HEK293 (cell line): ENCODE measurements at regions not wholly inside any gene's neighbourhood (a gene's known extent, or its start where the extent isn't known, plus 50 kb on each side); places are given as distances from the start of the nearest gene placed in this dataset.

ENCODE experiments used
- CTCF ChIA-PET: fragments of 350-600 bp; formaldehyde crosslinking; extraction: SDS; loops from one replicate; lab custom pipeline; 2021; ENCODE audit warnings: antibody characterized with exemption; lab: Yijun Ruan, JAX
- POLR2A ChIA-PET: fragments of 300-600 bp; formaldehyde crosslinking; extraction: SDS; loops from one replicate; lab custom pipeline; 2020; ENCODE audit warnings: antibody characterized with exemption, inconsistent platforms; lab: Yijun Ruan, JAX
- H3K27ac ChIP-seq: fragments of 200-500 bp; sonication (Bioruptor generic); 2 replicates; pipeline ENCODE4 v1.5.1; 2014; ENCODE audit warnings: low read depth, low read length, control low read depth, inconsistent platforms; ENCODE audit errors: extremely low read depth
- H3K36me3 ChIP-seq, 2 experiments: fragments of 200-500 bp in 1 of 2; sonication (Bioruptor generic) in 1 of 2; 1 replicate in 1 of 2; 2 replicates in 1 of 2; pipeline ENCODE4 v1.5.1; 2014 to 2017; ENCODE audit warnings: inconsistent platforms in 2 of 2, low read length in 2 of 2; ENCODE audit not compliant: control insufficient read depth in 2 of 2, insufficient read depth in 1 of 2
- H3K4me1 ChIP-seq: fragments of 200-500 bp; sonication (Bioruptor generic); 2 replicates; pipeline ENCODE4 v1.5.1; 2014; ENCODE audit warnings: mild to moderate bottlenecking, low read length, inconsistent platforms; ENCODE audit not compliant: control insufficient read depth, insufficient read depth
- H3K4me3 ChIP-seq: 2 replicates; pipeline ENCODE4 v1.5.1; 2011; ENCODE audit warnings: low read depth, mild to moderate bottlenecking, control low read depth, low read length, moderate library complexity
- H3K9me3 ChIP-seq: fragments of 200-500 bp; sonication (Bioruptor generic); 2 replicates; pipeline ENCODE4 v1.5.1; 2014; ENCODE audit warnings: low read depth, low read length, inconsistent platforms; ENCODE audit not compliant: control insufficient read depth, insufficient read depth
- BCL11B ChIP-seq: fragments of 450-650 bp; formaldehyde crosslinking; IDR thresholded peaks from 2 replicates; pipeline ENCODE4 v1.5.1; 2016; ENCODE audit warnings: low read depth, missing biosample characterization, missing genetic modification characterization
- GLI4 ChIP-seq: fragments of 450-650 bp; formaldehyde crosslinking; IDR thresholded peaks from 2 replicates; pipeline ENCODE4 v1.5.1; 2016; ENCODE audit warnings: missing biosample characterization, missing genetic modification characterization
- GLIS2 ChIP-seq: fragments of 450-650 bp; formaldehyde crosslinking; IDR thresholded peaks from 2 replicates; pipeline ENCODE4 v1.5.1; 2016; ENCODE audit warnings: missing biosample characterization, missing genetic modification characterization
- KLF8 ChIP-seq: fragments of 450-650 bp; formaldehyde crosslinking; IDR thresholded peaks from 2 replicates; pipeline ENCODE4 v1.5.1; 2016; ENCODE audit warnings: missing biosample characterization, missing genetic modification characterization
- SCRT2 ChIP-seq: fragments of 450-650 bp; formaldehyde crosslinking; IDR thresholded peaks from 2 replicates; pipeline ENCODE4 v1.5.1; 2016; ENCODE audit warnings: missing biosample characterization, missing genetic modification characterization
- SETDB1 ChIP-seq: IDR thresholded peaks from one replicate; pipeline ENCODE4 v1.6.1; 2017; ENCODE audit warnings: mild to moderate bottlenecking, low read length, moderate library complexity, mixed read lengths; ENCODE audit not compliant: insufficient read length
- WT1 ChIP-seq: fragments of 450-650 bp; formaldehyde crosslinking; IDR thresholded peaks from 2 replicates; pipeline ENCODE4 v1.5.1; 2016; ENCODE audit warnings: missing biosample characterization, missing genetic modification characterization
- ZNF292 ChIP-seq: fragments of 450-650 bp; formaldehyde crosslinking; IDR thresholded peaks from 2 replicates; pipeline ENCODE4 v1.5.1; 2016; ENCODE audit warnings: low read depth, missing biosample characterization, missing genetic modification characterization, borderline replicate concordance
- ZNF311 ChIP-seq: fragments of 450-650 bp; formaldehyde crosslinking; IDR thresholded peaks from 2 replicates; pipeline ENCODE4 v1.5.1; 2017; ENCODE audit warnings: missing biosample characterization, missing genetic modification characterization, borderline replicate concordance
- ZNF521 ChIP-seq: fragments of 450-650 bp; formaldehyde crosslinking; IDR thresholded peaks from 2 replicates; pipeline ENCODE4 v1.5.1; 2017; ENCODE audit warnings: missing biosample characterization, mild to moderate bottlenecking, missing genetic modification characterization
- ZNF555 ChIP-seq: fragments of 450-650 bp; formaldehyde crosslinking; conservative IDR thresholded peaks from 2 replicates; pipeline ENCODE4 v1.5.1; 2017; ENCODE audit warnings: missing biosample characterization, mild to moderate bottlenecking, missing genetic modification characterization, inconsistent platforms
- ZNF558 ChIP-seq: fragments of 450-650 bp; formaldehyde crosslinking; IDR thresholded peaks from 2 replicates; pipeline ENCODE4 v1.5.1; 2016; ENCODE audit warnings: missing biosample characterization, missing genetic modification characterization
- ZNF600 ChIP-seq: fragments of 450-650 bp; formaldehyde crosslinking; IDR thresholded peaks from 2 replicates; pipeline ENCODE4 v1.5.1; 2016; ENCODE audit warnings: missing biosample characterization, missing genetic modification characterization
- TF ChIP-seq, protein P1 (sequence below): fragments of 450-650 bp; formaldehyde crosslinking; IDR thresholded peaks from 2 replicates; pipeline ENCODE4 v1.5.1; 2017; ENCODE audit warnings: missing biosample characterization, missing genetic modification characterization
- TF ChIP-seq, protein P2 (sequence below): fragments of 450-650 bp; formaldehyde crosslinking; IDR thresholded peaks from 2 replicates; pipeline ENCODE4 v1.5.1; 2016; ENCODE audit warnings: missing biosample characterization, missing genetic modification characterization, borderline replicate concordance
- TF ChIP-seq, protein P3 (sequence below): fragments of 450-650 bp; formaldehyde crosslinking; IDR thresholded peaks from 2 replicates; pipeline ENCODE4 v1.5.1; 2016; ENCODE audit warnings: missing biosample characterization, missing genetic modification characterization, borderline replicate concordance
- TF ChIP-seq, protein P4 (sequence below): fragments of 450-650 bp; formaldehyde crosslinking; IDR thresholded peaks from 2 replicates; pipeline ENCODE4 v1.5.1; 2016; ENCODE audit warnings: missing biosample characterization, missing genetic modification characterization
- TF ChIP-seq, protein P5 (sequence below): fragments of 450-650 bp; formaldehyde crosslinking; IDR thresholded peaks from 2 replicates; pipeline ENCODE4 v1.5.1; 2017; ENCODE audit warnings: missing biosample characterization, mild to moderate bottlenecking, missing genetic modification characterization, moderate library complexity
- TF ChIP-seq, protein P6 (sequence below): fragments of 450-650 bp; formaldehyde crosslinking; IDR thresholded peaks from 2 replicates; pipeline ENCODE4 v1.5.1; 2016; ENCODE audit warnings: missing biosample characterization, missing genetic modification characterization
- TF ChIP-seq, protein P7 (sequence below): fragments of 450-650 bp; formaldehyde crosslinking; IDR thresholded peaks from 2 replicates; pipeline ENCODE4 v1.5.1; 2017; ENCODE audit warnings: missing biosample characterization, missing genetic modification characterization

DNA sequence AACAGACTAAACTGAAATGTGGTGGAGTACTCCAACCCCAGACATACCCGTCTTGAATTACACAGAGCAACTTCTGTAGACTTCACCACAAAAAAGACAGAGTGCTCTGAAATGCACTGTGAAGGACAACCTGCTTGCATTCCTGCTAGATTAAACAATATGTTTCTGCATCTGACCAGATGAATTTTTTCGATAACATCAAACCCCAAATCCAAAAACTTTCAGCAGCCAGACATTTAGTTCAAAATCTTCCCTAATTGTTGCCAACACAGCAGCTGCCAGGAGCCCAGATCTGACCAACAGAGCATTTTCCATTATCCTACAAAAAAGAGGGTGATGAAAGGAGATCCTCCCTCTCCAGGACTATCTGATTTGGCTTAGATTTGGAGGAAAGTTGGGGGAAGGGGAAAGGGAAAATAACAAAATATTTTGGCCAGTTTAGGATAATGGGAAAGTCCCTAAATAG is 356.5 kb downstream of the PDGFC start:
- H3K36me3 ChIP-seq = no peaks in the 10 kb centered on the region
- TF ChIP-seq SCRT2 (tag by site-specific recombination) = no peak
- no peak for TF ChIP-seq ZNF558
- no peak for TF ChIP-seq BCL11B (tag by site-specific recombination)
- TF ChIP-seq, protein P1, sequence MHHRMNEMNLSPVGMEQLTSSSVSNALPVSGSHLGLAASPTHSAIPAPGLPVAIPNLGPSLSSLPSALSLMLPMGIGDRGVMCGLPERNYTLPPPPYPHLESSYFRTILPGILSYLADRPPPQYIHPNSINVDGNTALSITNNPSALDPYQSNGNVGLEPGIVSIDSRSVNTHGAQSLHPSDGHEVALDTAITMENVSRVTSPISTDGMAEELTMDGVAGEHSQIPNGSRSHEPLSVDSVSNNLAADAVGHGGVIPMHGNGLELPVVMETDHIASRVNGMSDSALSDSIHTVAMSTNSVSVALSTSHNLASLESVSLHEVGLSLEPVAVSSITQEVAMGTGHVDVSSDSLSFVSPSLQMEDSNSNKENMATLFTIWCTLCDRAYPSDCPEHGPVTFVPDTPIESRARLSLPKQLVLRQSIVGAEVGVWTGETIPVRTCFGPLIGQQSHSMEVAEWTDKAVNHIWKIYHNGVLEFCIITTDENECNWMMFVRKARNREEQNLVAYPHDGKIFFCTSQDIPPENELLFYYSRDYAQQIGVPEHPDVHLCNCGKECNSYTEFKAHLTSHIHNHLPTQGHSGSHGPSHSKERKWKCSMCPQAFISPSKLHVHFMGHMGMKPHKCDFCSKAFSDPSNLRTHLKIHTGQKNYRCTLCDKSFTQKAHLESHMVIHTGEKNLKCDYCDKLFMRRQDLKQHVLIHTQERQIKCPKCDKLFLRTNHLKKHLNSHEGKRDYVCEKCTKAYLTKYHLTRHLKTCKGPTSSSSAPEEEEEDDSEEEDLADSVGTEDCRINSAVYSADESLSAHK = no peak
- TF ChIP-seq ZNF600 (tag by site-specific recombination) = no peak
- TF ChIP-seq SETDB1 = no peak
- TF ChIP-seq GLIS2 = no peak
- TF ChIP-seq GLI4 (tag by site-specific recombination) = no peak
- no peak for TF ChIP-seq ZNF292 (tag by site-specific recombination)
- no peak for TF ChIP-seq ZNF311
- TF ChIP-seq, protein P2, sequence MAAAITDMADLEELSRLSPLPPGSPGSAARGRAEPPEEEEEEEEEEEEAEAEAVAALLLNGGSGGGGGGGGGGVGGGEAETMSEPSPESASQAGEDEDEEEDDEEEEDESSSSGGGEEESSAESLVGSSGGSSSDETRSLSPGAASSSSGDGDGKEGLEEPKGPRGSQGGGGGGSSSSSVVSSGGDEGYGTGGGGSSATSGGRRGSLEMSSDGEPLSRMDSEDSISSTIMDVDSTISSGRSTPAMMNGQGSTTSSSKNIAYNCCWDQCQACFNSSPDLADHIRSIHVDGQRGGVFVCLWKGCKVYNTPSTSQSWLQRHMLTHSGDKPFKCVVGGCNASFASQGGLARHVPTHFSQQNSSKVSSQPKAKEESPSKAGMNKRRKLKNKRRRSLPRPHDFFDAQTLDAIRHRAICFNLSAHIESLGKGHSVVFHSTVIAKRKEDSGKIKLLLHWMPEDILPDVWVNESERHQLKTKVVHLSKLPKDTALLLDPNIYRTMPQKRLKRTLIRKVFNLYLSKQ (tag by site-specific recombination) = no peak
- TF ChIP-seq ZNF555 (tag by site-specific recombination) = no peak
- no peak for TF ChIP-seq WT1
- TF ChIP-seq, protein P3, sequence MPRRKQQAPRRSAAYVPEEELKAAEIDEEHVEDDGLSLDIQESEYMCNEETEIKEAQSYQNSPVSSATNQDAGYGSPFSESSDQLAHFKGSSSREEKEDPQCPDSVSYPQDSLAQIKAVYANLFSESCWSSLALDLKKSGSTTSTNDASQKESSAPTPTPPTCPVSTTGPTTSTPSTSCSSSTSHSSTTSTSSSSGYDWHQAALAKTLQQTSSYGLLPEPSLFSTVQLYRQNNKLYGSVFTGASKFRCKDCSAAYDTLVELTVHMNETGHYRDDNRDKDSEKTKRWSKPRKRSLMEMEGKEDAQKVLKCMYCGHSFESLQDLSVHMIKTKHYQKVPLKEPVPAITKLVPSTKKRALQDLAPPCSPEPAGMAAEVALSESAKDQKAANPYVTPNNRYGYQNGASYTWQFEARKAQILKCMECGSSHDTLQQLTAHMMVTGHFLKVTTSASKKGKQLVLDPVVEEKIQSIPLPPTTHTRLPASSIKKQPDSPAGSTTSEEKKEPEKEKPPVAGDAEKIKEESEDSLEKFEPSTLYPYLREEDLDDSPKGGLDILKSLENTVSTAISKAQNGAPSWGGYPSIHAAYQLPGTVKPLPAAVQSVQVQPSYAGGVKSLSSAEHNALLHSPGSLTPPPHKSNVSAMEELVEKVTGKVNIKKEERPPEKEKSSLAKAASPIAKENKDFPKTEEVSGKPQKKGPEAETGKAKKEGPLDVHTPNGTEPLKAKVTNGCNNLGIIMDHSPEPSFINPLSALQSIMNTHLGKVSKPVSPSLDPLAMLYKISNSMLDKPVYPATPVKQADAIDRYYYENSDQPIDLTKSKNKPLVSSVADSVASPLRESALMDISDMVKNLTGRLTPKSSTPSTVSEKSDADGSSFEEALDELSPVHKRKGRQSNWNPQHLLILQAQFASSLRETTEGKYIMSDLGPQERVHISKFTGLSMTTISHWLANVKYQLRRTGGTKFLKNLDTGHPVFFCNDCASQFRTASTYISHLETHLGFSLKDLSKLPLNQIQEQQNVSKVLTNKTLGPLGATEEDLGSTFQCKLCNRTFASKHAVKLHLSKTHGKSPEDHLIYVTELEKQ (tag by site-specific recombination) = no peak
- TF ChIP-seq KLF8 (tag by site-specific recombination) = no peak
- TF ChIP-seq, protein P4, sequence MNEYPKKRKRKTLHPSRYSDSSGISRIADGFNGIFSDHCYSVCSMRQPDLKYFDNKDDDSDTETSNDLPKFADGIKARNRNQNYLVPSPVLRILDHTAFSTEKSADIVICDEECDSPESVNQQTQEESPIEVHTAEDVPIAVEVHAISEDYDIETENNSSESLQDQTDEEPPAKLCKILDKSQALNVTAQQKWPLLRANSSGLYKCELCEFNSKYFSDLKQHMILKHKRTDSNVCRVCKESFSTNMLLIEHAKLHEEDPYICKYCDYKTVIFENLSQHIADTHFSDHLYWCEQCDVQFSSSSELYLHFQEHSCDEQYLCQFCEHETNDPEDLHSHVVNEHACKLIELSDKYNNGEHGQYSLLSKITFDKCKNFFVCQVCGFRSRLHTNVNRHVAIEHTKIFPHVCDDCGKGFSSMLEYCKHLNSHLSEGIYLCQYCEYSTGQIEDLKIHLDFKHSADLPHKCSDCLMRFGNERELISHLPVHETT (tag by site-specific recombination) = no peak
- TF ChIP-seq, protein P5, sequence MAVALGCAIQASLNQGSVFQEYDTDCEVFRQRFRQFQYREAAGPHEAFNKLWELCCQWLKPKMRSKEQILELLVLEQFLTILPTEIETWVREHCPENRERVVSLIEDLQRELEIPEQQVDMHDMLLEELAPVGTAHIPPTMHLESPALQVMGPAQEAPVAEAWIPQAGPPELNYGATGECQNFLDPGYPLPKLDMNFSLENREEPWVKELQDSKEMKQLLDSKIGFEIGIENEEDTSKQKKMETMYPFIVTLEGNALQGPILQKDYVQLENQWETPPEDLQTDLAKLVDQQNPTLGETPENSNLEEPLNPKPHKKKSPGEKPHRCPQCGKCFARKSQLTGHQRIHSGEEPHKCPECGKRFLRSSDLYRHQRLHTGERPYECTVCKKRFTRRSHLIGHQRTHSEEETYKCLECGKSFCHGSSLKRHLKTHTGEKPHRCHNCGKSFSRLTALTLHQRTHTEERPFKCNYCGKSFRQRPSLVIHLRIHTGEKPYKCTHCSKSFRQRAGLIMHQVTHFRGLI (tag by site-specific recombination) = no peak
- TF ChIP-seq, protein P6, sequence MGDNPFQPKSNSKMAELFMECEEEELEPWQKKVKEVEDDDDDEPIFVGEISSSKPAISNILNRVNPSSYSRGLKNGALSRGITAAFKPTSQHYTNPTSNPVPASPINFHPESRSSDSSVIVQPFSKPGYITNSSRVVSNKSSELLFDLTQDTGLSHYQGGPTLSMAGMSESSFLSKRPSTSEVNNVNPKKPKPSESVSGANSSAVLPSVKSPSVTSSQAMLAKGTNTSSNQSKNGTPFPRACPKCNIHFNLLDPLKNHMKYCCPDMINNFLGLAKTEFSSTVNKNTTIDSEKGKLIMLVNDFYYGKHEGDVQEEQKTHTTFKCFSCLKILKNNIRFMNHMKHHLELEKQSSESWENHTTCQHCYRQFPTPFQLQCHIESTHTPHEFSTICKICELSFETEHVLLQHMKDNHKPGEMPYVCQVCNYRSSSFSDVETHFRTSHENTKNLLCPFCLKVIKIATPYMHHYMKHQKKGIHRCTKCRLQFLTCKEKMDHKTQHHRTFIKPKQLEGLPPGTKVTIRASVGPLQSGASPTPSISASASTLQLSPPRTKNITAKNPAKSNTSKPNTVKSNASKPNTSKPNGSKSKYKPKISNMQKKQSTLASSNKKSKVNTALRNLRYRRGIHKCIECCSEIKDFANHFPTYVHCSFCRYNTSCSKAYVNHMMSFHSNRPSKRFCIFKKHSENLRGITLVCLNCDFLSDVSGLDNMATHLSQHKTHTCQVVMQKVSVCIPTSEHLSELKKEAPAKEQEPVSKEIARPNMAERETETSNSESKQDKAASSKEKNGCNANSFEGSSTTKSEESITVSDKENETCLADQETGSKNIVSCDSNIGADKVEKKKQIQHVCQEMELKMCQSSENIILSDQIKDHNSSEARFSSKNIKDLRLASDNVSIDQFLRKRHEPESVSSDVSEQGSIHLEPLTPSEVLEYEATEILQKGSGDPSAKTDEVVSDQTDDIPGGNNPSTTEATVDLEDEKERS (tag by site-specific recombination) = no peak
- no peak for TF ChIP-seq ZNF521 (tag by site-specific recombination)
- TF ChIP-seq, protein P7, sequence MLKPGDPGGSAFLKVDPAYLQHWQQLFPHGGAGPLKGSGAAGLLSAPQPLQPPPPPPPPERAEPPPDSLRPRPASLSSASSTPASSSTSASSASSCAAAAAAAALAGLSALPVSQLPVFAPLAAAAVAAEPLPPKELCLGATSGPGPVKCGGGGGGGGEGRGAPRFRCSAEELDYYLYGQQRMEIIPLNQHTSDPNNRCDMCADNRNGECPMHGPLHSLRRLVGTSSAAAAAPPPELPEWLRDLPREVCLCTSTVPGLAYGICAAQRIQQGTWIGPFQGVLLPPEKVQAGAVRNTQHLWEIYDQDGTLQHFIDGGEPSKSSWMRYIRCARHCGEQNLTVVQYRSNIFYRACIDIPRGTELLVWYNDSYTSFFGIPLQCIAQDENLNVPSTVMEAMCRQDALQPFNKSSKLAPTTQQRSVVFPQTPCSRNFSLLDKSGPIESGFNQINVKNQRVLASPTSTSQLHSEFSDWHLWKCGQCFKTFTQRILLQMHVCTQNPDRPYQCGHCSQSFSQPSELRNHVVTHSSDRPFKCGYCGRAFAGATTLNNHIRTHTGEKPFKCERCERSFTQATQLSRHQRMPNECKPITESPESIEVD (tag by site-specific recombination) = no peak
- TF ChIP-seq, all 188 proteins: peak for 0
- H3K27ac ChIP-seq = no peak overlapping the region
- CTCF ChIA-PET = interaction anchor here (0.7 kb wide), 1 partner anchor 64 kb away, joined by 3 read pairs; no protein-coding TSS in a partner anchor
- H3K4me1 ChIP-seq = no peaks in the 10 kb centered on the region
- no peaks in the 10 kb centered on the region for H3K9me3 ChIP-seq
- H3K4me3 ChIP-seq = no peak overlapping the region
- POLR2A ChIA-PET = no interaction called here
